ENCODE measurements at regions not wholly inside any gene's neighbourhood (a gene's known extent, or its start where the extent isn't known, plus 50 kb on each side); places are given as distances from the start of the nearest gene placed in this dataset.

GRCh38 chr7:51882412-51882811 is 565.8 kb upstream of the COBL start:
- Histone ChIP-seq H2BK120ac (replicated peaks; ENCODE audit: low read depth, low read length) (no peak overlapping the region), H2BK15ac (ENCODE audit: low read length) (no peak overlapping the region), H3K27ac (ENCODE audit: low read depth, low read length) (no peak overlapping the region), H2AK5ac (ENCODE audit: low read depth, low read length) (no peak overlapping the region), H4K8ac (ENCODE audit: extremely low read depth, insufficient read depth, low read length) (no peak overlapping the region), H2BK12ac (ENCODE audit: low read depth, low read length) (no peak overlapping the region), H3K9ac (replicated peaks in 1 of 4; ENCODE audit: extremely low read depth in 1 of 4, low read depth in 3 of 4, low read length in 3 of 4) (no peak overlapping the region), H3K56ac (replicated peaks; ENCODE audit: insufficient read length, low read depth, low read length) (no peak overlapping the region), H4K91ac (replicated peaks; ENCODE audit: insufficient read length, low read length) (no peak overlapping the region), H3K18ac (ENCODE audit: extremely low read depth, low read length) (peak overlapping the region; percentile 13; the same call in 1 of the 2 replicates), H2BK20ac (ENCODE audit: low read length) (no peak overlapping the region), H2BK5ac (ENCODE audit: low read depth, low read length) (no peak overlapping the region), H3K4me2 (ENCODE audit: insufficient read depth in 1 of 2, low read depth in 2 of 2, low read length in 2 of 2) (no peak overlapping the region), H3K27me3 (replicated peaks in 1 of 4; ENCODE audit: control insufficient read depth in 3 of 4, extremely low read depth in 1 of 4, insufficient read depth in 3 of 4, low read length in 3 of 4) (no peaks in the 10 kb centered on the region), H3K79me2 (ENCODE audit: control insufficient read depth in 1 of 2, insufficient read depth in 2 of 2, low read length in 2 of 2) (no peaks in the 10 kb centered on the region), H4K20me1 (replicated peaks in 1 of 2; ENCODE audit: control insufficient read depth in 1 of 2, insufficient read depth in 2 of 2, low read length in 2 of 2) (no peaks in the 10 kb centered on the region), H3K4me3 (ENCODE audit: extremely low read depth in 1 of 4, insufficient read depth in 2 of 4, low read depth in 3 of 4, low read length in 4 of 4) (no peak overlapping the region), H3K36me3 (ENCODE audit: control insufficient read depth in 2 of 4, insufficient read depth in 4 of 4, low read length in 3 of 4) (no peaks in the 10 kb centered on the region), H2AFZ (ENCODE audit: low read length) (peak overlapping the region; percentile 87), H3K23ac (ENCODE audit: insufficient read length) (no peak overlapping the region), H3K4me1 (replicated peaks in 1 of 4; ENCODE audit: control insufficient read depth in 3 of 4, insufficient read depth in 4 of 4, low read length in 3 of 4) (peaks cover 0 to 16% (median 7%) of the 10 kb centered on the region in 4 experiments; a peak in 3 of 7 replicates), H3K14ac (ENCODE audit: insufficient read length) (no peak overlapping the region), H4K5ac (ENCODE audit: insufficient read length, low read depth, low read length) (no peak overlapping the region), H3K9me3 (ENCODE audit: insufficient read depth in 2 of 2, low read depth in 1 of 2, low read length in 1 of 2) (no peaks in the 10 kb centered on the region), H3K79me1 (ENCODE audit: low read depth, low read length) (no peaks in the 10 kb centered on the region), H3K4ac (replicated peaks; ENCODE audit: insufficient read length, low read depth, low read length) (no peak overlapping the region), H3K23me2 (ENCODE audit: low read depth, low read length) (no peaks in the 10 kb centered on the region)
- POLR2A ChIA-PET (ENCODE audit: partially characterized antibody) = no interaction called here
- no peak for FAIRE-seq
- CTCF ChIA-PET (ENCODE audit: partially characterized antibody) = no interaction called here
- DNase-seq (ENCODE audit: low read depth in 1 of 2, low spot score in 2 of 2) = no peak
- WGBS, 2 experiments (ENCODE audit: extremely low coverage in 1 of 2, insufficient coverage in 1 of 2, insufficient read length in 1 of 2, insufficient replicate concordance in 2 of 2, low coverage in 1 of 2, low lambda C conversion rate in 2 of 2, missing lambda C conversion rate in 1 of 2) = 100% methylated on average over 1 of the region's 1 CpG; no CpG with 5 or more reads in 1 of the 2 experiments
- TF ChIP-seq KDM1A (IDR thresholded peaks at IDR 0.05; ENCODE audit: borderline replicate concordance, low read length) = no peak
- no peak for TF ChIP-seq CHD2 (IDR thresholded peaks at IDR 0.05; ENCODE audit: low read length)

Measured in H1 (cell line).